Caco-2 (cell line): ENCODE measurements at regions not wholly inside any gene's neighbourhood (a gene's known extent, or its start where the extent isn't known, plus 50 kb on each side); places are given as distances from the start of the nearest gene placed in this dataset.

Experiments used
- BruUV-seq: library from RNA; stranded (reverse); fragments of 400-500 nt; replicated peaks from 2 replicates; lab custom pipeline; 2021; lab: Mats Ljungman, UMichigan
- CTCF ChIA-PET: fragments of 300-600 bp; sonication (Branson Sonifier 250); formaldehyde crosslinking; loops from one replicate; lab custom pipeline; 2022; ENCODE audit warnings: antibody characterized with exemption; lab: Charles Lee
- POLR2A ChIA-PET: fragments of 300-600 bp; sonication (Branson Sonifier 250); formaldehyde crosslinking; loops from one replicate; lab custom pipeline; 2022; ENCODE audit warnings: antibody characterized with exemption; lab: Charles Lee
- DNase-seq, 2 experiments: peaks; one replicate each; pipeline versions ENCODE4 v3.0.0 to v3.0.0-alpha.2; 2020 to 2022
- H3K27me3 ChIP-seq: replicated peaks from 2 replicates; pipeline ENCODE4 v1.6.0; 2011; ENCODE audit warnings: low read length; ENCODE audit not compliant: control insufficient read depth, insufficient read depth
- H3K36me3 ChIP-seq: 2 replicates; pipeline ENCODE4 v1.5.1; 2011; ENCODE audit warnings: low read length; ENCODE audit not compliant: control insufficient read depth, insufficient read depth
- H3K4me1 ChIP-seq: fragments of 250-450 bp; sonication (Bioruptor Pico); 2 replicates; pipeline ENCODE4 v1.5.1; 2020; ENCODE audit warnings: mild to moderate bottlenecking
- H3K4me3 ChIP-seq: 2 replicates; pipeline ENCODE4 v1.5.1; 2011; ENCODE audit warnings: low read depth, mild to moderate bottlenecking, control low read depth, low read length
- H3K9me3 ChIP-seq: fragments of 250-450 bp; sonication (Bioruptor Pico); 2 replicates; pipeline ENCODE4 v1.5.1; 2020; ENCODE audit warnings: mild to moderate bottlenecking, moderate library complexity
- H3K27ac Mint-ChIP-seq: one replicate; pipeline ENCODE4 v1.8.0; 2022; ENCODE audit warnings: mixed read lengths; ENCODE audit not compliant: unreplicated experiment
- H3K27me3 Mint-ChIP-seq: one replicate; pipeline ENCODE4 v1.8.0; 2022; ENCODE audit warnings: mixed read lengths; ENCODE audit not compliant: insufficient read depth, unreplicated experiment
- H3K36me3 Mint-ChIP-seq: one replicate; pipeline ENCODE4 v1.8.0; 2022; ENCODE audit warnings: mild to moderate bottlenecking, mixed read lengths; ENCODE audit not compliant: insufficient read depth, unreplicated experiment
- H3K4me1 Mint-ChIP-seq: one replicate; pipeline ENCODE4 v1.8.0; 2022; ENCODE audit warnings: low read depth, mixed read lengths; ENCODE audit not compliant: unreplicated experiment
- H3K4me3 Mint-ChIP-seq: one replicate; pipeline ENCODE4 v1.8.0; 2022; ENCODE audit warnings: mild to moderate bottlenecking, moderate library complexity, mixed read lengths; ENCODE audit not compliant: unreplicated experiment
- H3K9me3 Mint-ChIP-seq: one replicate; pipeline ENCODE4 v1.8.0; 2022; ENCODE audit warnings: mixed read lengths; ENCODE audit not compliant: unreplicated experiment
- intact Hi-C: fragments of 100-400 bp; cut with micrococcal nuclease; formaldehyde crosslinking; loops from one replicate; pipeline ENCODE4 v1.10.0; 2022; ENCODE audit not compliant: unreplicated experiment
- TF ChIP-seq, protein P1 (sequence below), 2 experiments: fragments of 200-600 bp in 1 of 2; IDR thresholded peaks; 1 replicate in 1 of 2; 2 replicates in 1 of 2; pipeline versions ENCODE4 v1.5.1 to v1.8.0; 2011 to 2022; ENCODE audit warnings: antibody characterized with exemption in 1 of 2, control low read depth in 1 of 2, inconsistent platforms in 1 of 2, low read depth in 1 of 2, low read length in 1 of 2, mild to moderate bottlenecking in 1 of 2, moderate library complexity in 1 of 2; ENCODE audit not compliant: insufficient read depth in 1 of 2, severe bottlenecking in 1 of 2, unreplicated experiment in 1 of 2

GRCh38 chr6:113767985-113768384, 89.2 kb upstream of the MARCKS start:
- DNase-seq, result no peak
- Mint-ChIP-seq H3K27ac (no peak overlapping the region), H3K4me3 (no peak overlapping the region), H3K36me3 (peaks cover 12% of the 10 kb centered on the region), H3K27me3 (no peaks in the 10 kb centered on the region), H3K4me1 (peaks cover 22% of the 10 kb centered on the region), H3K9me3 (no peaks in the 10 kb centered on the region)
- TF ChIP-seq, protein P1, sequence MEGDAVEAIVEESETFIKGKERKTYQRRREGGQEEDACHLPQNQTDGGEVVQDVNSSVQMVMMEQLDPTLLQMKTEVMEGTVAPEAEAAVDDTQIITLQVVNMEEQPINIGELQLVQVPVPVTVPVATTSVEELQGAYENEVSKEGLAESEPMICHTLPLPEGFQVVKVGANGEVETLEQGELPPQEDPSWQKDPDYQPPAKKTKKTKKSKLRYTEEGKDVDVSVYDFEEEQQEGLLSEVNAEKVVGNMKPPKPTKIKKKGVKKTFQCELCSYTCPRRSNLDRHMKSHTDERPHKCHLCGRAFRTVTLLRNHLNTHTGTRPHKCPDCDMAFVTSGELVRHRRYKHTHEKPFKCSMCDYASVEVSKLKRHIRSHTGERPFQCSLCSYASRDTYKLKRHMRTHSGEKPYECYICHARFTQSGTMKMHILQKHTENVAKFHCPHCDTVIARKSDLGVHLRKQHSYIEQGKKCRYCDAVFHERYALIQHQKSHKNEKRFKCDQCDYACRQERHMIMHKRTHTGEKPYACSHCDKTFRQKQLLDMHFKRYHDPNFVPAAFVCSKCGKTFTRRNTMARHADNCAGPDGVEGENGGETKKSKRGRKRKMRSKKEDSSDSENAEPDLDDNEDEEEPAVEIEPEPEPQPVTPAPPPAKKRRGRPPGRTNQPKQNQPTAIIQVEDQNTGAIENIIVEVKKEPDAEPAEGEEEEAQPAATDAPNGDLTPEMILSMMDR (IDR thresholded peaks at IDR 0.05; ENCODE audit: insufficient read depth in 1 of 2, low read depth in 1 of 2, low read length in 1 of 2, severe bottlenecking in 1 of 2, unreplicated experiment in 1 of 2), result no peak
- intact Hi-C loops, result no loop called here
- ChIA-PET CTCF (no interaction called here), POLR2A (no interaction called here)
- Histone ChIP-seq H3K9me3 (no peaks in the 10 kb centered on the region), H3K4me1 (peaks cover 17% of the 10 kb centered on the region), H3K36me3 (no peaks in the 10 kb centered on the region), H3K27me3 (no peaks in the 10 kb centered on the region), H3K4me3 (no peak overlapping the region)
- BruUV-seq, result no TSS peak

GRCh38 chr6:113772961-113773360, 84.2 kb upstream of the MARCKS start:
- Histone ChIP-seq H3K4me1 (peaks cover 29% of the 10 kb centered on the region), H3K27me3 (no peaks in the 10 kb centered on the region), H3K9me3 (no peaks in the 10 kb centered on the region), H3K4me3 (no peak overlapping the region), H3K36me3 (no peaks in the 10 kb centered on the region)
- Mint-ChIP-seq H3K27ac (peak overlapping the region; percentile 6), H3K9me3 (no peaks in the 10 kb centered on the region), H3K27me3 (no peaks in the 10 kb centered on the region), H3K4me1 (peaks cover 30% of the 10 kb centered on the region), H3K4me3 (no peak overlapping the region), H3K36me3 (peaks cover 5% of the 10 kb centered on the region)
- DNase-seq, result no peak
- TF ChIP-seq, protein P1 (IDR thresholded peaks at IDR 0.05; ENCODE audit: insufficient read depth in 1 of 2, low read depth in 1 of 2, low read length in 1 of 2, severe bottlenecking in 1 of 2, unreplicated experiment in 1 of 2), result no peak
- ChIA-PET POLR2A (no interaction called here), CTCF (no interaction called here)
- BruUV-seq, result no TSS peak
- intact Hi-C loops, result no loop called here

GRCh38 chr6:113774127-113774825, 82.9 kb upstream of the MARCKS start:
- peaks cover 5% of the 10 kb centered on the region for H3K36me3 Mint-ChIP-seq
- H3K36me3 ChIP-seq, result no peaks in the 10 kb centered on the region
- H3K9me3 ChIP-seq, result no peaks in the 10 kb centered on the region
- H3K4me1 ChIP-seq, result peaks cover 38% of the 10 kb centered on the region
- no peaks in the 10 kb centered on the region for H3K27me3 Mint-ChIP-seq
- peak overlapping the region; percentile 5 for H3K27ac Mint-ChIP-seq
- no peaks in the 10 kb centered on the region for H3K9me3 Mint-ChIP-seq
- BruUV-seq, result no TSS peak
- CTCF ChIA-PET, result no interaction called here
- no peak overlapping the region for H3K4me3 ChIP-seq
- no peak overlapping the region for H3K4me3 Mint-ChIP-seq
- TF ChIP-seq, protein P1 (IDR thresholded peaks at IDR 0.05; ENCODE audit: insufficient read depth in 1 of 2, low read depth in 1 of 2, low read length in 1 of 2, severe bottlenecking in 1 of 2, unreplicated experiment in 1 of 2), result no peak
- no peaks in the 10 kb centered on the region for H3K27me3 ChIP-seq
- POLR2A ChIA-PET, result no interaction called here
- peaks cover 28% of the 10 kb centered on the region for H3K4me1 Mint-ChIP-seq
- intact Hi-C loops, result no loop called here
- peak in 1 of 2 experiments; percentile 13 for DNase-seq
